Astrocyte (in vitro differentiated cells and primary cell): ENCODE measurements at regions not wholly inside any gene's neighbourhood (a gene's known extent, or its start where the extent isn't known, plus 50 kb on each side); places are given as distances from the start of the nearest gene placed in this dataset.

ENCODE experiments used
- DNase-seq: peaks from one replicate; pipeline ENCODE4 v3.0.0-alpha.2; 2010; ENCODE audit warnings: low read depth
- FAIRE-seq: peaks from 2 replicates; lab custom pipeline; 2011; peaks lifted over from hg19 to GRCh38; lab: Jason Lieb, UNC
- H2AFZ ChIP-seq: 2 replicates; pipeline ENCODE4 v1.6.0; 2012; ENCODE audit warnings: low read depth, low read length, inconsistent platforms
- H3K27ac ChIP-seq: 2 replicates; pipeline ENCODE4 v1.5.1; 2011; ENCODE audit warnings: low read depth, low read length, inconsistent platforms
- H3K27me3 ChIP-seq: 2 replicates; pipeline ENCODE4 v1.6.0; 2011; ENCODE audit warnings: low read length, inconsistent platforms; ENCODE audit not compliant: insufficient read depth
- H3K36me3 ChIP-seq: 2 replicates; pipeline ENCODE4 v1.5.1; 2011; ENCODE audit warnings: low read length, inconsistent platforms; ENCODE audit not compliant: insufficient read depth
- H3K4me1 ChIP-seq: 2 replicates; pipeline ENCODE4 v1.5.1; 2011; ENCODE audit warnings: low read length, inconsistent platforms; ENCODE audit not compliant: insufficient read depth
- H3K4me2 ChIP-seq: 2 replicates; pipeline ENCODE4 v1.6.0; 2012; ENCODE audit warnings: low read length, inconsistent platforms
- H3K4me3 ChIP-seq: 2 replicates; pipeline ENCODE4 v1.5.1; 2011; ENCODE audit warnings: low read depth, mild to moderate bottlenecking, low read length, inconsistent platforms; ENCODE audit not compliant: insufficient read depth
- H3K79me2 ChIP-seq: 2 replicates; pipeline ENCODE4 v1.6.0; 2012; ENCODE audit warnings: mild to moderate bottlenecking, low read length, inconsistent platforms; ENCODE audit not compliant: insufficient read depth
- H3K9ac ChIP-seq: 2 replicates; pipeline ENCODE4 v1.6.0; 2012; ENCODE audit warnings: mild to moderate bottlenecking, low read length, inconsistent platforms
- H3K9me3 ChIP-seq: 2 replicates; pipeline ENCODE4 v1.5.1; 2012; ENCODE audit warnings: low read depth, mild to moderate bottlenecking, low read length, inconsistent platforms; ENCODE audit not compliant: insufficient read depth
- H4K20me1 ChIP-seq: 2 replicates; pipeline ENCODE4 v1.6.0; 2012; ENCODE audit warnings: low read length, inconsistent platforms; ENCODE audit not compliant: insufficient read depth
- H3K27ac Mint-ChIP-seq: one replicate; pipeline ENCODE4 v1.8.0; 2021; ENCODE audit warnings: mild to moderate bottlenecking, mixed read lengths; ENCODE audit not compliant: unreplicated experiment
- H3K27me3 Mint-ChIP-seq: one replicate; pipeline ENCODE4 v1.8.0; 2021; ENCODE audit warnings: low read depth, mixed read lengths; ENCODE audit not compliant: unreplicated experiment
- H3K36me3 Mint-ChIP-seq: one replicate; pipeline ENCODE4 v1.8.0; 2021; ENCODE audit warnings: low read depth, mixed read lengths; ENCODE audit not compliant: unreplicated experiment
- H3K4me1 Mint-ChIP-seq: one replicate; pipeline ENCODE4 v1.8.0; 2021; ENCODE audit warnings: low read depth, mixed read lengths; ENCODE audit not compliant: unreplicated experiment
- H3K4me3 Mint-ChIP-seq: one replicate; pipeline ENCODE4 v1.8.0; 2021; ENCODE audit warnings: mild to moderate bottlenecking, moderate library complexity, mixed read lengths; ENCODE audit not compliant: unreplicated experiment
- H3K9me3 Mint-ChIP-seq: one replicate; pipeline ENCODE4 v1.8.0; 2021; ENCODE audit warnings: mild to moderate bottlenecking, mixed read lengths; ENCODE audit not compliant: unreplicated experiment
- EZH2 ChIP-seq: IDR thresholded peaks from 2 replicates; pipeline ENCODE4 v1.6.1; 2012; ENCODE audit warnings: mild to moderate bottlenecking, low read length, inconsistent platforms; ENCODE audit not compliant: insufficient read depth
- TF ChIP-seq, protein P1 (sequence below): IDR thresholded peaks from 2 replicates; pipeline ENCODE4 v1.5.1; 2011; ENCODE audit warnings: low read depth, mild to moderate bottlenecking, inconsistent platforms, low read length, moderate library complexity; ENCODE audit not compliant: insufficient read depth

DNA sequence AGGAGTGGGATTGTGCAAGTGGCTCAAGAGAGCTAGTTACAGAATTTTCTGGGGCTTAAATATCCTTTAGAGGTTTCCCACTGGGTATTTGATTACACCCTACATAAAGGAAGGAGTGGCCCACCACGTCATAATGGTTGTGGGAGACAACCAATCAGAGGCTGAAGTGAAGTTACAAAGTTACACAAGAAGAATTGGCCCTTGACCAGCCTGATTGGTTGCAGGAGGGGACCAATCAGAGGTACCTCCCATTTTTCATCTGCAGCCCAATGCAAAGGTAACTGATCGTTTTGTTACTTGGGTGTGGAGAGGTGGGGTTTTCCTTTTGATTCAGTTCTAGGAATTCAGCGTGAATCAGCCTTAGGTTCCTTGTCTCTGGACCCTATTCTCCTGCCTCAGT is 430.5 kb upstream of the FAT3 start:
- Histone ChIP-seq H3K27ac (no peak overlapping the region), H3K27me3 (no peaks in the 10 kb centered on the region), H4K20me1 (no peaks in the 10 kb centered on the region), H2AFZ (no peak overlapping the region), H3K36me3 (no peaks in the 10 kb centered on the region), H3K4me3 (no peak overlapping the region), H3K79me2 (no peaks in the 10 kb centered on the region), H3K4me2 (no peak overlapping the region), H3K4me1 (no peaks in the 10 kb centered on the region), H3K9me3 (no peaks in the 10 kb centered on the region), H3K9ac (no peak overlapping the region)
- TF ChIP-seq EZH2, result no peak
- TF ChIP-seq, protein P1, sequence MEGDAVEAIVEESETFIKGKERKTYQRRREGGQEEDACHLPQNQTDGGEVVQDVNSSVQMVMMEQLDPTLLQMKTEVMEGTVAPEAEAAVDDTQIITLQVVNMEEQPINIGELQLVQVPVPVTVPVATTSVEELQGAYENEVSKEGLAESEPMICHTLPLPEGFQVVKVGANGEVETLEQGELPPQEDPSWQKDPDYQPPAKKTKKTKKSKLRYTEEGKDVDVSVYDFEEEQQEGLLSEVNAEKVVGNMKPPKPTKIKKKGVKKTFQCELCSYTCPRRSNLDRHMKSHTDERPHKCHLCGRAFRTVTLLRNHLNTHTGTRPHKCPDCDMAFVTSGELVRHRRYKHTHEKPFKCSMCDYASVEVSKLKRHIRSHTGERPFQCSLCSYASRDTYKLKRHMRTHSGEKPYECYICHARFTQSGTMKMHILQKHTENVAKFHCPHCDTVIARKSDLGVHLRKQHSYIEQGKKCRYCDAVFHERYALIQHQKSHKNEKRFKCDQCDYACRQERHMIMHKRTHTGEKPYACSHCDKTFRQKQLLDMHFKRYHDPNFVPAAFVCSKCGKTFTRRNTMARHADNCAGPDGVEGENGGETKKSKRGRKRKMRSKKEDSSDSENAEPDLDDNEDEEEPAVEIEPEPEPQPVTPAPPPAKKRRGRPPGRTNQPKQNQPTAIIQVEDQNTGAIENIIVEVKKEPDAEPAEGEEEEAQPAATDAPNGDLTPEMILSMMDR, result no peak
- H3K4me3 Mint-ChIP-seq, result no peak overlapping the region
- H3K4me1 Mint-ChIP-seq, result peaks cover 41% of the 10 kb centered on the region
- no peaks in the 10 kb centered on the region for H3K36me3 Mint-ChIP-seq
- no peak overlapping the region for H3K27ac Mint-ChIP-seq
- no peaks in the 10 kb centered on the region for H3K27me3 Mint-ChIP-seq
- H3K9me3 Mint-ChIP-seq, result no peaks in the 10 kb centered on the region
- no peak for FAIRE-seq
- no peak for DNase-seq

- H3K36me3 Mint-ChIP-seq, result no peaks in the 10 kb centered on the region
- Histone ChIP-seq H3K4me2 (no peak overlapping the region), H3K4me3 (no peak overlapping the region), H3K27ac (no peak overlapping the region), H3K79me2 (no peaks in the 10 kb centered on the region), H3K4me1 (no peaks in the 10 kb centered on the region), H3K9me3 (no peaks in the 10 kb centered on the region), H2AFZ (no peak overlapping the region), H3K36me3 (no peaks in the 10 kb centered on the region), H3K9ac (no peak overlapping the region), H4K20me1 (no peaks in the 10 kb centered on the region), H3K27me3 (no peaks in the 10 kb centered on the region)
- H3K4me3 Mint-ChIP-seq, result no peak overlapping the region
- peaks cover 45% of the 10 kb centered on the region for H3K4me1 Mint-ChIP-seq
- FAIRE-seq, result no peak
- no peaks in the 10 kb centered on the region for H3K27me3 Mint-ChIP-seq
- H3K27ac Mint-ChIP-seq, result peak overlapping the region; percentile 79
- TF ChIP-seq, protein P1, result no peak
- TF ChIP-seq EZH2, result no peak
- no peaks in the 10 kb centered on the region for H3K9me3 Mint-ChIP-seq
- DNase-seq, result no peak
These were observed 431.8 kb upstream of the FAT3 start for GRCh38 chr11:91792779-91793262.

GRCh38 chr11:91791171-91791468 is 433.5 kb upstream of the FAT3 start:
- peaks cover 43% of the 10 kb centered on the region for H3K4me1 Mint-ChIP-seq
- no peaks in the 10 kb centered on the region for H3K9me3 Mint-ChIP-seq
- no peaks in the 10 kb centered on the region for H3K27me3 ChIP-seq
- no peaks in the 10 kb centered on the region for H3K9me3 ChIP-seq
- H3K27ac Mint-ChIP-seq, result peak overlapping the region; percentile 99
- H3K36me3 ChIP-seq, result no peaks in the 10 kb centered on the region
- FAIRE-seq, result no peak
- H3K27me3 Mint-ChIP-seq, result no peaks in the 10 kb centered on the region
- TF ChIP-seq, protein P1, result no peak
- no peak for TF ChIP-seq EZH2
- H3K4me1 ChIP-seq, result no peaks in the 10 kb centered on the region
- H3K27ac ChIP-seq, result no peak overlapping the region
- no peak overlapping the region for H3K4me3 Mint-ChIP-seq
- H3K4me2 ChIP-seq, result no peak overlapping the region
- no peaks in the 10 kb centered on the region for H4K20me1 ChIP-seq
- no peak overlapping the region for H2AFZ ChIP-seq
- no peak overlapping the region for H3K4me3 ChIP-seq
- no peaks in the 10 kb centered on the region for H3K36me3 Mint-ChIP-seq
- DNase-seq, result no peak
- H3K79me2 ChIP-seq, result no peaks in the 10 kb centered on the region
- no peak overlapping the region for H3K9ac ChIP-seq
